Neural progenitor cell (in vitro differentiated cells): ENCODE measurements at regions not wholly inside any gene's neighbourhood (a gene's known extent, or its start where the extent isn't known, plus 50 kb on each side); places are given as distances from the start of the nearest gene placed in this dataset.

Source experiments
- DNase-seq: peaks from one replicate; pipeline ENCODE4 v3.0.0-alpha.2; 2016; ENCODE audit warnings: low spot score
- H2AFZ ChIP-seq: fragments of 200-600 bp; sonication (generic); replicated peaks from 2 replicates; pipeline ENCODE4 v1.6.1; 2016; ENCODE audit warnings: antibody characterized with exemption
- H3F3A ChIP-seq: fragments of 200-600 bp; sonication (generic); 2 replicates; pipeline ENCODE4 v1.6.1; 2016; ENCODE audit warnings: antibody characterized with exemption, low read depth
- H3K27ac ChIP-seq: fragments of 200-600 bp; sonication (generic); 2 replicates; pipeline ENCODE4 v1.5.1; 2016; ENCODE audit warnings: mild to moderate bottlenecking
- H3K27me3 ChIP-seq: fragments of 200-600 bp; sonication (generic); 2 replicates; pipeline ENCODE4 v1.6.1; 2016; ENCODE audit warnings: mild to moderate bottlenecking, moderate library complexity
- H3K36me3 ChIP-seq: fragments of 200-600 bp; sonication (generic); 2 replicates; pipeline ENCODE4 v1.5.1; 2016
- H3K4me1 ChIP-seq: fragments of 200-600 bp; sonication (generic); 2 replicates; pipeline ENCODE4 v1.6.1; 2016; ENCODE audit warnings: mixed run types
- H3K4me2 ChIP-seq: fragments of 200-600 bp; sonication (generic); 2 replicates; pipeline ENCODE4 v1.6.1; 2016
- H3K4me3 ChIP-seq: fragments of 200-600 bp; sonication (generic); 2 replicates; pipeline ENCODE4 v1.5.1; 2016
- H3K79me2 ChIP-seq: fragments of 200-600 bp; sonication (generic); 2 replicates; pipeline ENCODE4 v1.6.1; 2016; ENCODE audit warnings: low read depth
- H3K9ac ChIP-seq: fragments of 200-600 bp; sonication (generic); 2 replicates; pipeline ENCODE4 v1.6.1; 2016
- H3K9me3 ChIP-seq: fragments of 200-600 bp; sonication (generic); 2 replicates; pipeline ENCODE4 v1.5.1; 2016; ENCODE audit warnings: low read depth
- H4K20me1 ChIP-seq: fragments of 200-600 bp; sonication (generic); 2 replicates; pipeline ENCODE4 v1.6.1; 2016; ENCODE audit warnings: low read depth
- H3K27ac Mint-ChIP-seq: 3 replicates; pipeline ENCODE4 v1.8.0; 2021; ENCODE audit warnings: mixed read lengths
- H3K27me3 Mint-ChIP-seq: 2 replicates; pipeline ENCODE4 v1.8.0; 2022; ENCODE audit warnings: low read depth, mild to moderate bottlenecking, inconsistent platforms, moderate library complexity, mixed read lengths; ENCODE audit not compliant: insufficient read depth
- H3K36me3 Mint-ChIP-seq: 3 replicates; pipeline ENCODE4 v1.8.0; 2021; ENCODE audit warnings: mixed read lengths
- H3K4me1 Mint-ChIP-seq: 3 replicates; pipeline ENCODE4 v1.8.0; 2021; ENCODE audit warnings: mixed read lengths
- H3K4me3 Mint-ChIP-seq: 3 replicates; pipeline ENCODE4 v1.8.0; 2021; ENCODE audit warnings: mild to moderate bottlenecking, moderate library complexity, mixed read lengths
- H3K9me3 Mint-ChIP-seq: 3 replicates; pipeline ENCODE4 v1.8.0; 2020; ENCODE audit warnings: mixed read lengths
- EZH2 ChIP-seq: fragments of 200-600 bp; sonication (generic); IDR thresholded peaks from 2 replicates; pipeline ENCODE4 v1.6.1; 2017; ENCODE audit warnings: antibody characterized with exemption, mild to moderate bottlenecking, moderate library complexity
- EZH2phosphoT487 ChIP-seq: fragments of 200-600 bp; sonication (generic); IDR thresholded peaks from 2 replicates; pipeline ENCODE4 v1.6.1; 2017; ENCODE audit warnings: antibody characterized with exemption
- TF ChIP-seq, protein P1 (sequence below): fragments of 200-600 bp; sonication (generic); IDR thresholded peaks from 2 replicates; pipeline ENCODE4 v1.5.1; 2017; ENCODE audit warnings: antibody characterized with exemption, mild to moderate bottlenecking

DNA sequence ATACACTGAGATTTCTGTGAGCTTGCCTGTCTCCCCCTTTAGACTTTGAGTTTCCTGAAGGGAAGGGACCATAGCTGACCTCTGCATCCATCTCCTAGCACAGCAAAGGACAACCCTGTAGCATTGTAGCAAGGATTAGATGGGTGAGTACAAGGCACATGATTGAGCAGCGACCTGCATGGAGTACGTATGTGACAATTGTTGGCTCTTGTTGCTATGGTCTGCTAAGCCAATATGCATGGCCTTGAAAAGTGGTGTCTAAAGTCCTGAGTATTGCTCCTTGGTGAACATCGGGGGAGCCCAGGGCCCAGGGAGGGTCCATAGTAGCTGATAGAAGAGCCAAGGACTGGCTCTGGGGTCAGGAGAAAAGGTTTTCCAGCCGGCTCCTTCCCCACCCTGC lies 365.0 kb upstream of the CHD6 start:
- no peak overlapping the region for H3K4me3 Mint-ChIP-seq
- DNase-seq = no peak
- no peaks in the 10 kb centered on the region for H3K9me3 ChIP-seq
- no peaks in the 10 kb centered on the region for H3F3A ChIP-seq
- no peak overlapping the region for H3K27ac ChIP-seq
- no peaks in the 10 kb centered on the region for H3K4me1 Mint-ChIP-seq
- peaks cover 3% of the 10 kb centered on the region for H3K36me3 ChIP-seq
- H3K27me3 Mint-ChIP-seq = peaks cover 3% of the 10 kb centered on the region
- peaks cover 6% of the 10 kb centered on the region for H3K9me3 Mint-ChIP-seq
- no peaks in the 10 kb centered on the region for H3K27me3 ChIP-seq
- H3K4me2 ChIP-seq = no peak overlapping the region
- TF ChIP-seq EZH2 = no peak
- TF ChIP-seq, protein P1, sequence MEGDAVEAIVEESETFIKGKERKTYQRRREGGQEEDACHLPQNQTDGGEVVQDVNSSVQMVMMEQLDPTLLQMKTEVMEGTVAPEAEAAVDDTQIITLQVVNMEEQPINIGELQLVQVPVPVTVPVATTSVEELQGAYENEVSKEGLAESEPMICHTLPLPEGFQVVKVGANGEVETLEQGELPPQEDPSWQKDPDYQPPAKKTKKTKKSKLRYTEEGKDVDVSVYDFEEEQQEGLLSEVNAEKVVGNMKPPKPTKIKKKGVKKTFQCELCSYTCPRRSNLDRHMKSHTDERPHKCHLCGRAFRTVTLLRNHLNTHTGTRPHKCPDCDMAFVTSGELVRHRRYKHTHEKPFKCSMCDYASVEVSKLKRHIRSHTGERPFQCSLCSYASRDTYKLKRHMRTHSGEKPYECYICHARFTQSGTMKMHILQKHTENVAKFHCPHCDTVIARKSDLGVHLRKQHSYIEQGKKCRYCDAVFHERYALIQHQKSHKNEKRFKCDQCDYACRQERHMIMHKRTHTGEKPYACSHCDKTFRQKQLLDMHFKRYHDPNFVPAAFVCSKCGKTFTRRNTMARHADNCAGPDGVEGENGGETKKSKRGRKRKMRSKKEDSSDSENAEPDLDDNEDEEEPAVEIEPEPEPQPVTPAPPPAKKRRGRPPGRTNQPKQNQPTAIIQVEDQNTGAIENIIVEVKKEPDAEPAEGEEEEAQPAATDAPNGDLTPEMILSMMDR = no peak
- TF ChIP-seq EZH2phosphoT487 = no peak
- no peaks in the 10 kb centered on the region for H3K79me2 ChIP-seq
- no peaks in the 10 kb centered on the region for H3K36me3 Mint-ChIP-seq
- H3K4me3 ChIP-seq = no peak overlapping the region
- H3K4me1 ChIP-seq = no peaks in the 10 kb centered on the region
- H3K9ac ChIP-seq = no peak overlapping the region
- no peak overlapping the region for H3K27ac Mint-ChIP-seq
- H2AFZ ChIP-seq = no peak overlapping the region
- no peaks in the 10 kb centered on the region for H4K20me1 ChIP-seq

DNA sequence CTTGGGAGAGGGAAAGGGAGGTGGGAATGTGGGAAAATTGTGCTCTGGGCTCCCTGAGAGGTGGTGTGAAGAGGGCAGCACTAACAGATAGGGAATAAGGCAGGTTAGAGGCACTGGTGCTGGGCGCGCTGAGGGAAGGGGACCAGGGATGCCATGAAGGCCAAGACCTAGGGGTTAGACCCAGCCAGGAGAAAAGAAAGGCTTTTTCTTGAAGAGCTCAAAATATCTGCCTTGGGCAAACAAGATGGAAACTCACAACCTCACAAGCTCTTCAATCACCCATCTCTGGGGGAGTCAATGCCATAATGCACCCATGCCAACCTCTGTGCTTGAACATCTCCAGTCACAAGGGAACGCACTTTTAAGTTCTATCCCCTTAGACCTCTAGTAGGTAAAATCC lies 363.6 kb upstream of the CHD6 start:
- Mint-ChIP-seq H3K27me3 (peaks cover 3% of the 10 kb centered on the region), H3K27ac (no peak overlapping the region), H3K4me1 (no peaks in the 10 kb centered on the region), H3K36me3 (no peaks in the 10 kb centered on the region), H3K9me3 (peaks cover 6% of the 10 kb centered on the region), H3K4me3 (no peak overlapping the region)
- Histone ChIP-seq H3K9me3 (no peaks in the 10 kb centered on the region), H3K36me3 (no peaks in the 10 kb centered on the region), H3K27me3 (no peaks in the 10 kb centered on the region), H2AFZ (no peak overlapping the region), H3K79me2 (no peaks in the 10 kb centered on the region), H3K4me1 (no peaks in the 10 kb centered on the region), H3K27ac (no peak overlapping the region), H3K9ac (no peak overlapping the region), H3K4me2 (no peak overlapping the region), H4K20me1 (no peaks in the 10 kb centered on the region), H3F3A (no peaks in the 10 kb centered on the region), H3K4me3 (no peak overlapping the region)
- no peak for DNase-seq
- TF ChIP-seq EZH2phosphoT487 (no peak), EZH2 (no peak)
- TF ChIP-seq, protein P1 = no peak

DNA sequence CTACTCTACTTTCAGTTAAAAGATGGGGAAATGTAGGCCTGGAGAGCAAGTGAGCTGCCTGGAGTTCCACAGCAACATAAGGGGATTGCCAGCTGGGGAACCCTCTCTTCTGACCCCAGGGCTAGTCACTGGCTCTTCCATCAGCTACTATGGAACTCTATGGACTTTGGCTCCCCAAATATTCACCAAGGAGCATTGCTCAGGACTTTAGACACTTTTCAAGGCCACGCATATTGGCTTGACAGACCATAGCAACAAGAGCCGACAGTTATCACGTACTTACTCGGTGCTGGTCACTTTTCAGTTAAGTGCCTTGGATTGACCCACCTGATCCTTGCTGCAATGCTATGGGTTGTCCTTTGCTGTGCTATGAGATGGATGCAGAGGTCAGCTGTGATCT lies 360.7 kb upstream of the CHD6 start:
- Histone ChIP-seq H3K4me1 (no peaks in the 10 kb centered on the region), H3K27me3 (no peaks in the 10 kb centered on the region), H3K4me3 (no peak overlapping the region), H3F3A (no peaks in the 10 kb centered on the region), H4K20me1 (no peaks in the 10 kb centered on the region), H3K27ac (no peak overlapping the region), H3K36me3 (no peaks in the 10 kb centered on the region), H2AFZ (no peak overlapping the region), H3K9me3 (no peaks in the 10 kb centered on the region), H3K4me2 (no peak overlapping the region), H3K79me2 (no peaks in the 10 kb centered on the region), H3K9ac (no peak overlapping the region)
- H3K27me3 Mint-ChIP-seq = peaks cover 2% of the 10 kb centered on the region
- no peak for DNase-seq
- no peaks in the 10 kb centered on the region for H3K9me3 Mint-ChIP-seq
- TF ChIP-seq EZH2 (no peak), EZH2phosphoT487 (no peak)
- TF ChIP-seq, protein P1 = no peak
- no peak overlapping the region for H3K4me3 Mint-ChIP-seq
- no peak overlapping the region for H3K27ac Mint-ChIP-seq
- no peaks in the 10 kb centered on the region for H3K36me3 Mint-ChIP-seq
- H3K4me1 Mint-ChIP-seq = peaks cover 3% of the 10 kb centered on the region
